SHP77 (cell line): ENCODE measurements at regions not wholly inside any gene's neighbourhood (a gene's known extent, or its start where the extent isn't known, plus 50 kb on each side); places are given as distances from the start of the nearest gene placed in this dataset.

Experiments
- DNase-seq, 2 experiments: peaks; one replicate each; lab custom pipeline; 2025; lab: John Stamatoyannopoulos, UW

DNA sequence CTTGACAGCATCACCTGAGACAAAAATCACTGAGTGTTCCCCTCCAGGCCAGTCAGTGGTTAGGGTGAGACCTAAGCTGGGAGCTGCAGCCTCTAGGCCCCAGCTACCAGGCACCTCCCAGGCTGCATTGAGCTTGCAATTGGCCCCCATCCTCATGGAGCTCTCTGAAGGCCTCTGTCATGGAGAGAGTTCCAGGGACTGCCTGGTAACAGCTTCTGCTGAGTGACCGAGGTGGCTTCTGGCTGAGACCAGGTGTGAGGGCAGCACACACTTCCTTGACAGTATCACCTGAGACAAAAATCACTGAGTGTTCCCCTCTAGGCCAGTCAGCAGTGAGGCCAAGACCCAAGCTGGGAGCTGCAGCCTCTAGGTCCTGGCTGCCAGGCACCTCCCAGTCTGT, 283.0 kb downstream of the SMOC2 start:
- DNase-seq: no peak

DNA sequence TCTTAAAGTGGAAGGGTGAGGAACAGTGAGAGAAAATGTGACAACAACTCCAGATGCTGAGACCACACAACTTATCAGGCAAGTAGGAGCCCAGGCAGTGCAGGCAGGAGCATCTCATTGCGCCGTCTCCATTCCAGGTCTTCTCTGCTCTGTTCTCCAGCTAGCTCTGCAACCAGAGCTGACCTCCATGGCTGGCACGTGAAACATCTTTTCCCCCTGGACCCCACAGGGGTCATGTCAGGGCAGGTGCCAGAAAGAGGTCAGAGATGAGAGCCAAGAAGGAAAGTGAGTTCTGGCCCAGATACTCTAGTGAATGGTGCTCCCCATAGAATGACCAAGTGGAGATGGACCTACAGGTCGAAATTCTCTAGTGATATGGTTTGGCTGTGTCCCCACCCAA, 281.4 kb downstream of the SMOC2 start:
- no peak for DNase-seq

DNA sequence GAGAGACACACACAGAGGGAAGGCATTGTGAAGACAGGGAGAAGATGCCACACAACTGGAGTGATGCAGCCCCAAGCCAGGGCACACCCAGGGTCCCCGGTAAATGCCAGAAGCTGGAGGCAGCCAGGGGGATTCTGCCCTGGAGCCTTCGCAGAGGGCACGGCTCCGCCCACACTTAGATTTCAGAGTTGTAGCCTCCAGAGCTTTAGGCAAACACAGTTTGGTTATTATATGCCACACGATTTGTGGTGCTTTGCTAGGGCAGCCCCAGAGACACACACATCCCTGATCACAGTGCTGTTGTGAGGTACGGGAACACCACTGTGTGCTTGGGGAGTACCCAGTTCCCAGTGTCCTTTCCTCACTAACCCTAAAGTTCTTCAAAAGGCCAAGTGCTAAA, 280.6 kb downstream of the SMOC2 start:
- no peak for DNase-seq

DNA sequence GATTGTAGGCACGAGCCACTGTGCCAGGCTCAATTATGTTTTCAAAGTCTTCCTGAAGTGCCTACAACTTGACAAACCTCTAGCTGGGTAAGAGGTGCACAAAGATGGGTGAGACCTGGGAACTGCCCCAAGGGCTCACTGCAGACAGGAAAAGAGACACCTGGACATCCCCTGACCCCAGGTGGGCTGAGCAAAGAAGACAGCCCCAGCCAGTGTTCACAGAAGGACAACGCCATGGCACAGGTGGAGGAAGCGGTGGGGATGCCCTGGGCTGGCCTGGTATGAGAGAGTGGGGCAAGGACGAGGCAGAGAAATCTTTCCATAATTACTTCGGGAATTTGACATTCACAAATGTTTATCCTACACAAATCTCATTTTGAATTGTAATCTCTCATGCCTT, 278.9 kb downstream of the SMOC2 start:
- DNase-seq: no peak

DNA sequence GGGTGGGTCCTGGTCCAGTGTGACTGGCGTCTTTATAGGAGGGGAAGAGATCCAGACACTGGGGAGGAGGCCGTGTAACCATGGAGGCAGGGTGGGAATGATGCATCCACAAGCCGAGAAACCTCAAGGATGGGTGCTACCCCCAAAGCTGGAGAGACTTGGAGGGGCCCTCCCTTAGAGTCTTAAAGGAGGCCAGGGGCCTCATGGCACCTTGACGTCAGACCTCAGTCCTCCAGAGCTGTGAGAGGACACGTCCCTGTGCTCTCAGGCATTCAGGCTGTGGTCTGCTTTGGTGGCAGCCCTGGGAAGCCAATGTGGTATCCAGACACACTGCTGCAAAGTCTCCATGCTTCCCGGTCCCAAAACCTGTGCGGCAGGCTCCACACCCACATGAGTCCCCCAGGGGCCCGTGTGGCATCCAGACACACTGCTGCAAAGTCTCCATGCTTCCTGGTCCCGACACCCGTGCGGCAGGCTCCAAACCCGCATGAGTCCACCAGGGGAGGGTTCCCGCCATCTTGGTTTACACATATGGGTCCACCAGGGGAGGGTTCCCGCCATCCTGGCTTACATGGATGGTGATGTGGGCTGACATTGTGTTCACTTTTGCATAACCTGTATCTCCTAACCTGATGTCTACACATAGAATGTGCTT, 278.0 kb downstream of the SMOC2 start:
- DNase-seq: no peak
